GM19468 (cell line): ENCODE measurements at regions not wholly inside any gene's neighbourhood (a gene's known extent, or its start where the extent isn't known, plus 50 kb on each side); places are given as distances from the start of the nearest gene placed in this dataset.

Experiments
- ATAC-seq: cut with Tn5 transposase; IDR thresholded peaks from one replicate; pipeline ENCODE4 v1.9.1; 2021; ENCODE audit warnings: mild to moderate bottlenecking, moderate library complexity, moderate number of reproducible peaks; ENCODE audit not compliant: unreplicated experiment; ENCODE audit errors: extremely low read depth

DNA sequence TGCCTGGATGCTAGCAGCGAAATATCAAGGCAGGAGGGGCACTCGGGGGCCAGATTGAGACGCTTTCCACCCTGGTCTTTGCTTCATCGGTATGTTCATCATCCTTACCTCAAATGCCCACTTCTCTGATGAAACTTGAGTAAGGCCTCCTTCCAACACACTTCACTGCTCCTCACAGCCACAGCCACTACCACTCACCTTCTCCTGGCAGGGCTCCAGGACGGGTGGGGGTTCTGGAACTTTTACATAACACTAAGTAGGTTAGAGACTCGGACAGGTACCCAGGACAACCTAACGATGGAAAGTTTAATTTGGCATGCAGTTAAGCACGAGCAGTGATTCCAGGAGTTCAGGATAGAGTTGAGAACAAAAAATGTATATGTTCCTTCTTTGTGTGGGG lies 73.9 kb upstream of the SPAG17 start:
- ATAC-seq, result no peak

DNA sequence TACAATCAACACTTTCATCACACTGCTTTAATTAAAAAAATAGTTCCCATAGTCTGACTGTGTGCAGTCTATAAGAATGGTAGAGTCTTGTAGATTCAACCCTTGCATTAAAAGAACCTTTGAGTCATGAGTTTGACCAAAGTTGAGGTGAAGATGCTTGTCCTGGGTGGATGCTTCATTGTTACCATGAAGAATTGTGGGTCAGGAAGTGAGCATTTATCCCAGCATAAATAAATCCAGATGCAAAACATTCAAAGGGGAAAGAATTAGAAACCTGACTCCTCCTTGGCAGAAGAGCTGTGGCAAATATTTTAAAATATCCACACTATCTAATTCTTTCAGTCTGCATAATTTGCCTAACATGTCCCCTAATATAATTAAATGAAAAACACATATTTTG lies 72.9 kb upstream of the SPAG17 start:
- ATAC-seq, result no peak

DNA sequence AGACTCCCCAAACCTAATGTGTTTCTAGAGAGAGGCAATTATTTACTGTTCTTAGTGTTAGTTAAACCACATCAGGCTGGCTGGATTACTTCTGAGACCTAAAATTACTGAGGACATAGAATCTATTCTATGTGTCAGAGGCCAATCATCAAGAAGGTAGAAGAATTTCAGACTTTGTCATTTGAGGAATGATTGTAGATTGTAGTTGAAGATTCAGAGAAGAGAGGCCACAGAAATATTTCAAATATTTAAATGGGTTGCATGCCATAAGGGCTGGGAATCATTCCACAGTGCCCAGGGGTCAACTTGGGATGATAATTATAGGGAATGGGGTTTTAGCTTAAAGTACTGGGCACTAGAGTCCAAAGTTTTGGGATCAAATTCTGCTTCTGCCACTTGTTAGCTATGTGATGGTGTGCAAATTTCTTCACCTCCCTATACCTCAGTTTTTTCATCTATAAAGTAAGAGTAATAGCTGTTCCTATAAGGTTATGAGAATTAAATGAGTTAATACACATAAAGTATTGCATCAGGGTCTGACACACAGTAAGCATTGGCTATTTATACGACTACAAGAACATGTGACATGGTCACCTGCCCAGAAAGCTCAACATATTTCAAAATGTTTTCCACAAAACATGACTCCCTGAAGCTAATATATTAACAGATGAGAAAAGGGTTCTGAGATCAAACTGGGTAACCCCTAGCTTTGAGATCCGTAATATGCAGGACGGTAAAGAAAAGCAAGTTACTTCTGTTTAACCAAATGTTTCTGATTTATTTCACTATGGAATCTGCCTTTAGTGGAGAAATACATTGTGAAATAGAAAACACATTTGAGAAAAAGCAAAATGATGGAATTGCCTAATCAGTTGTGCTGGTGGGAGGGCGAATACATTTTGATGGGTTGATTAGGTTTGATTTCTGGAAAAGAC lies 69.7 kb upstream of the SPAG17 start:
- no peak for ATAC-seq

DNA sequence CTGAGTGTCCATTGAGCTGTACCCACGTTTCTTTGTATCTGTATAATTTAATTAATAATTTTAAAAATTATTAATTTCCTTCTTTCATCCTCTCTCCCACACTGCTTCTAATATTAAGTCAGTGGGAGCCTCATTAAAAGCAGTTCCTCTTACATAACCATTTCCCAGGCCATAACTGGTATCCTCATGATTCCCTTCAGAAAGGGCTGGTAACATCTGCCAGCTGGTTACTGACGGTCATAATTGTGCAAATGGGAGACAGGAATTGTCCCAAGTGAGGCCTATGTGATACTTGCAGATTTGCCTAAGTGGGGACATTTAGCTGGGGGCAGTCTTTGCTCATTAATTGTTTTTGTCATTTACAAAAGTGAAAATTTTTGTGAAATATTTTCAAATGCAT lies 69.0 kb upstream of the SPAG17 start:
- no peak for ATAC-seq

DNA sequence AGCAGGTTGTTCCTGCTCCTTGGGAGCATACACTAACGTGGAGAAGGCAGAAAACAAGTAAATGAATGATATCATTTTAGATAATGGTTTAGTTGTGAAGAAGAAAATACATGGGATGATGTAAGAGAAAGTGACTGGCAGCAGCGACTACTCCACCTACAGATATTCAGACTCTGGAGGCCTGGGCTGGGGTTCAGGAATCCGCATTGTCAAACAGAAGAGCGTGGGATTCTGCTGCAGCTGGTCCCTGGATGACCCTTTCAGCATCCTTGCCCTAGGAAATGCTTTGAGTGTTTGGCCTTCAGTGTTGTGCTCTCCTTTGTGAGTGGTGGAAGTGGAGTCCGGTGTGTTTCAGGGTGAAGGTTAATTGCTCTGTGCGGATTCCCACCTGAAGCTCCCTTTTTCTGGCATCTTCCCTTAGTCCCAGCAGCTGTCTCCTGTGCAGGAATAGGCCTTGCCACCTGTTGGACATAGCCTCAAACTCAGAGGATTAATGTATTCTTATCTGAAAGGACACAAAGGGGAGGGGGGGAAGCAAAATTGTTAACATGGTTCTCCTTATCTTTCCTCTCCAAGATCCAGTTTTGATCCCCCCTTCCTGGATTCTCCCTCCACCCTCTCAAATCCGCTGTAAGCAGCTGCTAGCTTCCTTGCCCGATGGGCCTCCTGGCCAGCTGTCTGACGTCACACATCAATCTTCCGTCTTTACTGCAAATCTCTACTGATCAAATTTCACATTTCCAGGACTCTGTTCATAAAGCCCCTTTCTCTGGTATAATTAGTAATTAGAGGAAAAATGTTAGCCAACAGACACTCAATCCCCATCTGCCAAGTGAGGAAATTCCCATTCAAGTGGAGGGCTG lies 68.3 kb upstream of the SPAG17 start:
- ATAC-seq, result no peak

DNA sequence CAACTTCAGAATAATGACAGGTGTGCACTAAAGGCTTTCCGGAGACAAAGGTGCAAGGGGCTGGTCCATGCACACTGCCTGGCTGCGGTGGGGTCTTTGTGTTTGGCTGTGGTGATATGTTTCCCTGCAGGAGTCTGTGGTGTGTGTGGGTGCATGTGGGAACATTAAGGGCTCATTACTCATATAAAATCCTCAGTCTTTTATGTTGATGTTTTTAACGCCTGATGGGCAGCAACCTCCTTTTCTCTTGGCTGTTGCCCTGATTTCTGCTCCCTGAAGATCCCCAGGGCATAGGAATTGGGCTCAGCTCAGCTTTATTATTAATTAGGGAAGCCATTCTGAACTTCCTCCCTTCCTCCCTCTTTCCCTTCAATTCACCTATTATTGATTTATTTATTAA lies 67.6 kb upstream of the SPAG17 start:
- no peak for ATAC-seq

DNA sequence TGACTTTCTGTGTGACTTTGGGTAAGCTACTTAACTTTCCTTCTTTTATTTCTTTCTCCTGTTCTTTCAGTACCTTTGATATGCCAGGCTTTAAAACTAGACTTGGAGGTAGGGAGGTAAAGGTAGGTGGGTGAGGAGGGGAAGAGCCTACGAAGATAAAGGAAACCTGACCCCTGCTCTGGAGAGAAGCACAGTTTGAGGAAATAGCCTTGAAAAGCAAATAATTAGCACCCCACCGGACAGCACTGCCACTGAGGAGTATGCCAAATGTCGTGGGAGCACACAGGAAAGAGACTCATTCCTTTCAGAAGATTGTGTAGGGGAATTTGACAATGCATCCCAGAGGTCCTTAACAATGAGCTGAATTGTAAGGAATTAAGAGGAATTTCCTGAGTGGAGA lies 65.2 kb upstream of the SPAG17 start:
- no peak for ATAC-seq

DNA sequence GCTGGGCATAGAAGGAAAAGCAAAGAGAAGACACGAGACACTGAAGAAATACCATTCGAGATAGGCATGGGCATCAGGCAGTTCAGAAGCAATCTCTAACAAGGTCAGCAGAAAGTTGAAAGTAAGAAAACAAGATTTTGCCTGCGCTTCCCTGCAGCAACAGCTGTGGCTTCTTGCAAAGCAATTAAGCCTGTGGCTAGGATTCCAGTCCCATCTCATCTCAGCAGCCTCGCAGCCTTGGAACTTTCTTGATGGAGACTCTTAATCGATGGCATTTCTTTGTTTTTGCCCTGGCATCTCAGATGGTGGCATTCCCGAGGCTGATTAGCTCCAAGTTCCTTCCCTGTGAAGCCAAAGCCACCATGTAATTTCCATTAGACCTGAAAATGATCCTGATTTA lies 64.6 kb upstream of the SPAG17 start:
- ATAC-seq, result no peak

DNA sequence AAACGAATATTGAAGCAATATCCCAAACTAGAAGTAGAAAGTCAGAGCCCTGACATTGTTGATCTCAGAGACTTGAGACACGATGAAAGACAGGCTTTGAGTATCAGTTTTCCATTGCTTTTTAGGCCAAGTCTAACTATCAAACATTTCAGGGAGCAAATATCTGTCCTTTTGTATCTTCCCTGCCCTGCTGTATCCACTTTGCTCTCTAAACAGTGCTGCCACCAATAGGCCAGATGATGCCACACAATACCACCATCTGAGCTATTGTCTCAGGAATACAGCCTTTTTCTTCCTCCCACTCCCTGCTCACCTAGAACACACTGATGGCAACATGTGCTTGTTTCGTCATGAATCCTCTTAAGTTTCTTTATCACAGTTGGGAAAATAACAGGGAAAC lies 62.6 kb upstream of the SPAG17 start:
- no peak for ATAC-seq

DNA sequence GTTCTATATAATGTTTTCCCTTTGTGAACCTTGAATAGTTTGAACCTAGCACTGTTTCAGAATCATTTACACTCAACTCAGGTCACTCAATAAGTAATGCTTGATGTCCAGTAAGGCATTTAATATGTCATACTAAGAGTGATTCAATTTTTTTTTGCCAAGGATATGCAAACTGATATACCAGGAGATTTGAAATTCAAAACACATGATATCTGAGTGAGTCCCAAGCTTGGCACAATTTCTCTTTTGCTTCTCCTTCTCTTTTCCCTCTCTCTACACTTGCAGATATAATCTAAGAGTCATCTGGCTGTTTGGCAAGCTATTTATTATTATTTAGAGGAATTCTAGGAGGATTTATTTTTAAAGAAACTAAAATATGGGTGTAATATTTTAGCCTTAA lies 61.6 kb upstream of the SPAG17 start:
- ATAC-seq, result no peak

DNA sequence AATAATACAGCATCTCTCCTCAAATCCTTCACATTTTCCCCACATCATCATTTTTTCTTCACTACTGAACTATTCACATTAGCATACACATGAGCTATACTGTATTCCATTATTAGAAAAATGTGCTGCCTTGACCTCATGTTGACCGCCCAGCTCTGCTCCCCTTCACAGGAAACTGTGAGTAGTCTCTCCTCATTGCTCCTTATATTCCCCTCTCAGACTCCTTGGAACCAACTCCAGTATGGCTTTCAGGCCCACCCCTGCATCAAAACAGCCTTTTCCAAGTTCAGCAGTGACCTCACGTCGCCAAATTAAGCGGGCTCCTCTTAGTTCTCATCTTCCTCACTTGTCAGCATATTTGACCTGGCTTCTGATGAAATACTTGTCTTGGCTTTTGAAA lies 59.2 kb upstream of the SPAG17 start:
- no peak for ATAC-seq

DNA sequence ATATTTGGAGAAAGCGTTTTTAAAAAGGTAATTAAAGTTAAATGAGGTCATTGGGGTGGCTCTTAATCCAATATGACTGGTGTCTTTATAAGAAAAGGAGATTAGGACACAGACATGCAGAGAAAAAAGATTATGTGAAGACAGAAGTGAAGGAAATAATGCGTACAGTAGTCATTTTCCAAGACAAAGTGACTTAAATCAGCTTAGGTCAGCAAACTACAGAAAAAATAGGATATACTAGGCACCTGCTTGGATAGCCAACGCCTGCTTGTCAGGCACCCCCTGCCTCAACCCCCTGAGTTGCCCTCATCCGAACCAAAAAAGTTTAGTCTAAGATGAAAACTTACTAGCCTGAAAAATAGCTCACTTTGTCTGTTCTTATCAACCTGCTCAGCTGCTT lies 58.2 kb upstream of the SPAG17 start:
- no peak for ATAC-seq
